Osteoblast (primary cell): ENCODE measurements at regions not wholly inside any gene's neighbourhood (a gene's known extent, or its start where the extent isn't known, plus 50 kb on each side); places are given as distances from the start of the nearest gene placed in this dataset.

Experiments used
- DNase-seq: peaks from one replicate; pipeline ENCODE4 v3.0.0; 2011; ENCODE audit warnings: low spot score, mixed read lengths; ENCODE audit not compliant: insufficient read length; ENCODE audit errors: missing footprints
- H2AFZ ChIP-seq: 2 replicates; pipeline ENCODE4 v1.6.0; 2011; ENCODE audit warnings: mild to moderate bottlenecking, low read length
- H3K27ac ChIP-seq: 2 replicates; pipeline ENCODE4 v1.5.1; 2011; ENCODE audit warnings: mild to moderate bottlenecking, low read depth, low read length, moderate library complexity
- H3K27me3 ChIP-seq: 2 replicates; pipeline ENCODE4 v1.6.0; 2012; ENCODE audit warnings: mild to moderate bottlenecking, control low read depth, inconsistent platforms, low read length, moderate library complexity; ENCODE audit not compliant: insufficient read depth
- H3K36me3 ChIP-seq: 2 replicates; pipeline ENCODE4 v1.5.1; 2011; ENCODE audit warnings: mild to moderate bottlenecking, low read length, control low read depth, moderate library complexity; ENCODE audit not compliant: insufficient read depth
- H3K4me1 ChIP-seq: 2 replicates; pipeline ENCODE4 v1.5.1; 2011; ENCODE audit warnings: mild to moderate bottlenecking, low read length, control low read depth, moderate library complexity; ENCODE audit not compliant: insufficient read depth
- H3K4me2 ChIP-seq: 2 replicates; pipeline ENCODE4 v1.6.0; 2011; ENCODE audit warnings: mild to moderate bottlenecking, low read length; ENCODE audit not compliant: insufficient read depth
- H3K4me3 ChIP-seq: fragments of 200-600 bp; sonication (generic); 3 replicates; pipeline ENCODE4 v1.5.1; 2012; ENCODE audit warnings: mild to moderate bottlenecking, low read length, inconsistent platforms; ENCODE audit not compliant: insufficient read depth
- H3K79me2 ChIP-seq: 2 replicates; pipeline ENCODE4 v1.6.0; 2012; ENCODE audit warnings: mild to moderate bottlenecking, low read length, control low read depth, inconsistent platforms; ENCODE audit not compliant: insufficient read depth
- H3K9me3 ChIP-seq: 2 replicates; pipeline ENCODE4 v1.5.1; 2011; ENCODE audit warnings: low read depth, low read length, control low read depth
- H4K20me1 ChIP-seq: 2 replicates; pipeline ENCODE4 v1.6.0; 2012; ENCODE audit warnings: mild to moderate bottlenecking, low read length, control low read depth; ENCODE audit not compliant: insufficient read depth
- CTCF ChIP-seq: IDR thresholded peaks from 2 replicates; pipeline ENCODE4 v1.5.1; 2011; ENCODE audit warnings: mild to moderate bottlenecking, low read depth, low read length, moderate library complexity; ENCODE audit errors: extremely low read depth

- Histone ChIP-seq H3K27ac (no peak overlapping the region), H3K9me3 (no peaks in the 10 kb centered on the region), H4K20me1 (no peaks in the 10 kb centered on the region), H3K36me3 (no peaks in the 10 kb centered on the region), H3K4me3 (no peak overlapping the region), H3K27me3 (no peaks in the 10 kb centered on the region), H3K79me2 (no peaks in the 10 kb centered on the region), H2AFZ (no peak overlapping the region), H3K4me1 (no peaks in the 10 kb centered on the region), H3K4me2 (no peak overlapping the region)
- TF ChIP-seq CTCF = no peak
- no peak for DNase-seq
Observed at GRCh38 chr18:47528343-47528742, 276.9 kb upstream of the SKOR2 start.

- Histone ChIP-seq H3K27ac (no peak overlapping the region), H3K36me3 (no peaks in the 10 kb centered on the region), H3K27me3 (no peaks in the 10 kb centered on the region), H2AFZ (no peak overlapping the region), H4K20me1 (no peaks in the 10 kb centered on the region), H3K4me2 (no peak overlapping the region), H3K4me1 (no peaks in the 10 kb centered on the region), H3K79me2 (no peaks in the 10 kb centered on the region), H3K9me3 (no peaks in the 10 kb centered on the region), H3K4me3 (no peak overlapping the region)
- no peak for DNase-seq
- no peak for TF ChIP-seq CTCF
Observed at GRCh38 chr18:47526147-47526546, 274.7 kb upstream of the SKOR2 start.

GRCh38 chr18:47522359-47522758, 270.9 kb upstream of the SKOR2 start:
- H3K36me3 ChIP-seq = no peaks in the 10 kb centered on the region
- H3K9me3 ChIP-seq = no peaks in the 10 kb centered on the region
- H3K4me3 ChIP-seq = no peak overlapping the region
- H3K4me1 ChIP-seq = no peaks in the 10 kb centered on the region
- H3K27ac ChIP-seq = no peak overlapping the region
- DNase-seq = no peak
- TF ChIP-seq CTCF = no peak
- H4K20me1 ChIP-seq = no peaks in the 10 kb centered on the region
- no peak overlapping the region for H2AFZ ChIP-seq
- no peaks in the 10 kb centered on the region for H3K79me2 ChIP-seq
- no peaks in the 10 kb centered on the region for H3K27me3 ChIP-seq
- no peak overlapping the region for H3K4me2 ChIP-seq

- no peak for DNase-seq
- Histone ChIP-seq H3K27me3 (no peaks in the 10 kb centered on the region), H4K20me1 (no peaks in the 10 kb centered on the region), H3K36me3 (no peaks in the 10 kb centered on the region), H3K9me3 (no peaks in the 10 kb centered on the region), H3K79me2 (no peaks in the 10 kb centered on the region), H3K4me3 (no peak overlapping the region), H3K4me1 (no peaks in the 10 kb centered on the region), H2AFZ (no peak overlapping the region), H3K4me2 (no peak overlapping the region), H3K27ac (no peak overlapping the region)
- TF ChIP-seq CTCF = no peak
Observed at GRCh38 chr18:47520263-47520662, 268.8 kb upstream of the SKOR2 start.
